HUES6 (cell line): ENCODE measurements at regions not wholly inside any gene's neighbourhood (a gene's known extent, or its start where the extent isn't known, plus 50 kb on each side); places are given as distances from the start of the nearest gene placed in this dataset.

Source experiments
- H3K27ac ChIP-seq: 2 replicates; pipeline ENCODE4 v1.7.0; 2013; ENCODE audit warnings: low read depth, mild to moderate bottlenecking, low read length, inconsistent platforms
- H3K27me3 ChIP-seq: 2 replicates; pipeline ENCODE4 v1.6.1; 2013; ENCODE audit warnings: low read length; ENCODE audit not compliant: control insufficient read depth, insufficient read depth
- H3K36me3 ChIP-seq: 2 replicates; pipeline ENCODE4 v1.6.1; 2013; ENCODE audit warnings: low read length; ENCODE audit not compliant: control insufficient read depth, insufficient read depth
- H3K4me1 ChIP-seq: 2 replicates; pipeline ENCODE4 v1.6.1; 2013; ENCODE audit warnings: low read length; ENCODE audit not compliant: control insufficient read depth, insufficient read depth
- H3K4me3 ChIP-seq: 2 replicates; pipeline ENCODE4 v1.5.1; 2013; ENCODE audit warnings: low read depth, low read length
- H3K9ac ChIP-seq: one replicate; pipeline ENCODE4 v1.6.1; 2013; ENCODE audit warnings: mild to moderate bottlenecking, low read length
- H3K9me3 ChIP-seq: 2 replicates; pipeline ENCODE4 v1.6.1; 2013; ENCODE audit warnings: low read depth, low read length; ENCODE audit not compliant: control insufficient read depth, insufficient read depth

DNA sequence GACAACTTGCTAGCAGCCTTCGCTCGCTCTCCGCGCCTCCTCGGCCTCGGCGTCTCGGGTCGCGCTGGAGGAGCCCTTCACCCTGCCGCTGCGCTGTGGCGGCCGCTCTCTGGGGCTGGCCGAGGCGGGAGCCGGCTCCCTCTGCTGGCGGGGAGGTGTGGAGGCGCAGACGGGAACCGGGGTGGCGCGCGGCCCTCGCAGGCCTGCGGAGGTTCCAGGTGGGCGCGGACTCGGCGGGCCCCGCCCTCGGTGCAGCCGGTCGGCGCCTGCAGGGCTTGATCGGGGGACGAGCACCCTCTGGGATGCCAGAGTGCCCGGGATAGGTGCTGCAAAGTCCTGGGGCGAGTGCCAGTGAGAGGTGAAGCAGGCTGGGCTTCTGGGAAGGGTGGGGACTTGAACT, 989.9 kb downstream of the ROBO2 start:
- Histone ChIP-seq H3K27me3 (no peaks in the 10 kb centered on the region), H3K27ac (no peak overlapping the region), H3K9me3 (no peaks in the 10 kb centered on the region), H3K4me3 (no peak overlapping the region), H3K36me3 (no peaks in the 10 kb centered on the region), H3K4me1 (no peaks in the 10 kb centered on the region), H3K9ac (no peak overlapping the region)

DNA sequence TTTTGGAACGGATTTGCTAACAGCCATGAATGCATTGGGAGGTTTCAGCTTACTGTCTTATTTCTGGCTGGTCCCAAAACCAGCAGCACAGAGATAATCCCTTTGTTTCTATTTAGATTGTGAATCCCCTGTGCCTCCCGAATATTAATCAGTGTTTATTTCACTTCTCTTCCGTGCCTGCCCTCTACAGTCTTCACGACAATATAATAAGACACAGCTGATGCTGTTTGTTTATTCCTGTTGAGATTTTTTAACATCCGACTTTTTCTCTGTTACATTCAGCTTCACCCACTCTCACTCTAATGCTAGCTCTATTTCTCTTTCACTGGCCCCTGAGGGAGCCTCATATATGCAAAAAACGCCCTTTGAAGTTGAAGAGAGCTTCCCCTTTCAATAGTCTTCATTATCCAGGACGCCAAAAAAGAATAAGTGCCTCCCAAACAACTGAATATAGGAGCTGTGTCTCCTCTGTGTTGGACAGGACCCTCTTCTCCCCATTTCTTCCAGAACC, 995.3 kb downstream of the ROBO2 start:
- Histone ChIP-seq H3K4me1 (peaks cover 8% of the 10 kb centered on the region), H3K4me3 (no peak overlapping the region), H3K36me3 (no peaks in the 10 kb centered on the region), H3K27me3 (no peaks in the 10 kb centered on the region), H3K9me3 (no peaks in the 10 kb centered on the region), H3K27ac (no peak overlapping the region), H3K9ac (no peak overlapping the region)

DNA sequence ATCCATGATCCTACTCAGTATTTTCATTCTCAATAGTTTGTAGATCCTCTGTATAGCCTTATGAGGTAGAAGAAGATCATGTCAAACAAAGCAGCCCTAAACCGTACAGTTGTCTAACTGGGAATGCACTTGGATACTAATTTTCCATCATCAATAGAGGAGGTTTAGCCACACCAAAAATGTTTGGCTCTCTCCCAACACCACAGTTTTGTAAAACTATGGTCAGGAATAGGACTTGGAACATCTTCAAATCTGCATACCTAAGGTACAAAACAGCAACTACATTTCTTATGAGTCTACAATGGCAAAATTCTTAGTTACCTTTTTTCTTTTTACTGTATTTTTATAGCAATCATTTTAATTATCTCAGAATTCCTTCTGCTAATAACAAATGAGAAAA, 1001.6 kb downstream of the ROBO2 start:
- Histone ChIP-seq H3K27ac (no peak overlapping the region), H3K27me3 (no peaks in the 10 kb centered on the region), H3K9ac (no peak overlapping the region), H3K4me3 (no peak overlapping the region), H3K4me1 (no peaks in the 10 kb centered on the region), H3K36me3 (no peaks in the 10 kb centered on the region), H3K9me3 (no peaks in the 10 kb centered on the region)

DNA sequence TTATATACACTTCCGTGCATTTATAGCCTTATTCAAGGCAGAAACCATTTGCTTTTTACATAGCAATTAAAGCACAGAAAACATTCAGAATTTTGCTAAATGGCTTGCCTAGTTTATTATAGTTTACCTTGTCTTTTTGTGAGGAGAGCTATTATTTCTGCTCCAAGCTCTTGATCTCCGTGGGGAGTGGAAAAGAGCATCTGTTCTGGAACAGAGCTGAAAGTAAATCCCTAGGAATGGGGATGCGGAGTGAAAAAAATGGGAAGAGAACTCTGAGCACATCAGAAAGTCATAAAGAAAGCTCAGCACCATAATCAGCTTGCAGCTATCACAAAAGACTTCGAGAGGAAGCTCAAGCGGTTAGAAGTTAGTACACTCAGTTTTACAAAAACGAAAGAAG, 1006.7 kb downstream of the ROBO2 start:
- Histone ChIP-seq H3K9me3 (no peaks in the 10 kb centered on the region), H3K9ac (no peak overlapping the region), H3K27me3 (no peaks in the 10 kb centered on the region), H3K36me3 (no peaks in the 10 kb centered on the region), H3K4me1 (no peaks in the 10 kb centered on the region), H3K27ac (no peak overlapping the region), H3K4me3 (no peak overlapping the region)

DNA sequence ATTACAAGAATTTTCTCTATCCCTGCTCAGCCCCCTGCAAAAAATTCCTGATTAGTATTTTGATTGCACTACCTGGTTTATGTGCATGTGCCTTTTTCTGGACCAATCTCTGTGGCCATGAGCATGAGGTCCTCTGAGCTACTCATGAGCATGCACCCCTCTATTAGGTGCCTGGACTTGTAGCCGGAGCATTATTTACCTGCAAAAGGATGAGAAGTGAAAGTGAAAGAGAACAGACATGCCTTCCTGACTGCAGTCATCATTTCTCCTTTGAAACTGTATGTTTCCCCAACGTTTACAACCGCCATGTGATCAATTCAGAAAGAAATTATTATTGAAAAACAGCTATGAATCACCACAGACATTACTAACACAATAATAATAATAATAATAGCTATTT, 1008.8 kb downstream of the ROBO2 start:
- no peak overlapping the region for H3K27ac ChIP-seq
- H3K36me3 ChIP-seq: no peaks in the 10 kb centered on the region
- no peaks in the 10 kb centered on the region for H3K4me1 ChIP-seq
- H3K27me3 ChIP-seq: no peaks in the 10 kb centered on the region
- no peaks in the 10 kb centered on the region for H3K9me3 ChIP-seq
- no peak overlapping the region for H3K4me3 ChIP-seq
- no peak overlapping the region for H3K9ac ChIP-seq

DNA sequence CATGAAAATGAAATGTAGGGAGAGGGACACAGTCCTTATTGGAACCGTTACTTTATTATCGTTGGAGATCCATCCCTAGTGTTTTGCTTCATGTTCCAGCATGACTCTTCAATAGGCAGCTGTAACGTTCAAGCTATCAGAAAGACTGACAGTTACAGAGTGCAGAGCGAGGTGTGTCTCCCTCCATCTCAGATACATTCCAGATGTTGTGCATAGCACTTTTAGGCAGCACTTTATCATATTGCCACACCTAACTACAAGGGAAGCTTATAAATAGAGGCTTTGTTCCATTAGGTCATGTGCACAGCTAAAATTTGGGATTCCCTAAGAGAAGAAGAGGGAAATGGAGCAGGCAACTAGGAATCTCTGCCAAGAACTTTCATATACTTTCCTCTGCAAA, 1009.6 kb downstream of the ROBO2 start:
- H3K27me3 ChIP-seq: no peaks in the 10 kb centered on the region
- H3K27ac ChIP-seq: no peak overlapping the region
- H3K36me3 ChIP-seq: no peaks in the 10 kb centered on the region
- H3K9me3 ChIP-seq: no peaks in the 10 kb centered on the region
- no peaks in the 10 kb centered on the region for H3K4me1 ChIP-seq
- no peak overlapping the region for H3K4me3 ChIP-seq
- H3K9ac ChIP-seq: no peak overlapping the region

DNA sequence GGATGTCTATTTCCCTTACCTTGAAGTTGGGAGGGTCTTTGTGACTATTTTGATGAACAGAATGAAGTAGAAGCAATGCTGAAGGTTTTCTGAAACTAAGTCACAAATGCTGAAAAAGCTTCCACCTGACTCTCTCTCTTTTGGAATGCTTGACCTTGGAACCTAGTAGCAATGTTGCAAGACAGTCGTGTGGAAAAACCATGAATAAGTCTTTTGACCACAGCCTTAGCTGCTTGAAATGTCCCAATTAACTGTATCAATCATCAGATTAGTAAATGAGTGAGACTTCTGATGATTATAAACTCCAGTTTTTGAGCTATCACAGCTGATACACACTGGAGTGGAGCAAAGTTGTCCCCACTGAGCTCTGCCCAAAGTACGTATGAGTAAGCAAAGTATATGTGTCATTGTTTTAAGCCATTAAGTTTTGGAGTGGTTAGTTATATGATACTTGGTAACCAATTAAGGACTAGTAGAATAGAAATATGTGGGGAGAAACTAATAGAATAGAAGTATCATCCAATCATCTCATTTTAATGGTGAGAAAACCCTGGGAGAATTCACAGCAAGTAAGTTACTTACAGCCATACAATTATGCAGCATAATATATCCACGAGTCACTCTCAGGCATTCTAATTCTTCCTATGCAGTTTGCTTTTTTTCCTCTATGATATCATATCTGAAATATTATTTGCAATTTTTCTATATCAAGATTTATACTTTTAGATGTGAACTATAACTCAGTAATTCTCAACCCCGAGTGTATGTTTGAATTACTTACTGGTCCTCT, 1010.6 kb downstream of the ROBO2 start:
- Histone ChIP-seq H3K4me3 (no peak overlapping the region), H3K27me3 (no peaks in the 10 kb centered on the region), H3K4me1 (no peaks in the 10 kb centered on the region)

DNA sequence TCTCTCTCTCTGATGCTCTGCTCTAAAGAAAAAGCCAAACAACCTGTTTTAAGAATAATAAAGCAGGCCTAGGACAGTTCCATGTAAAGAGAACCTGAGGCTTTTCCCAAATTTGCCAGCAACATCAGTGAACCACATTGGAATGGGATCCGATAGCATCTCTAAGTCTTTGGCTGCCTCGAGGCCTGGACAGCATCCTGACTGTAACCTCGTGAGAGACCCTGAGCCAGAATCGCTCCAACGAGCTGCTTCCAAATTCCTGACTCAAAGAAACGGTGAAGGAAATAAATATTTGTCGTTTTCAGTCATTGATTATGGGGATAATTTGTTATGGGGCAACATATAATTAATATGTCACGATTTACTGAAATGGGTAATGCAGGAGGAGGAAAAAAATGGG, 1012.8 kb downstream of the ROBO2 start:
- no peaks in the 10 kb centered on the region for H3K4me1 ChIP-seq
- no peaks in the 10 kb centered on the region for H3K9me3 ChIP-seq
- no peaks in the 10 kb centered on the region for H3K27me3 ChIP-seq
- H3K9ac ChIP-seq: no peak overlapping the region
- no peak overlapping the region for H3K27ac ChIP-seq
- no peaks in the 10 kb centered on the region for H3K36me3 ChIP-seq
- H3K4me3 ChIP-seq: no peak overlapping the region

More for the DNA sequence above, 1010.6 kb downstream of the ROBO2 start:
- no peak overlapping the region for H3K27ac ChIP-seq
- no peaks in the 10 kb centered on the region for H3K9me3 ChIP-seq
- H3K9ac ChIP-seq: no peak overlapping the region
- no peaks in the 10 kb centered on the region for H3K36me3 ChIP-seq

DNA sequence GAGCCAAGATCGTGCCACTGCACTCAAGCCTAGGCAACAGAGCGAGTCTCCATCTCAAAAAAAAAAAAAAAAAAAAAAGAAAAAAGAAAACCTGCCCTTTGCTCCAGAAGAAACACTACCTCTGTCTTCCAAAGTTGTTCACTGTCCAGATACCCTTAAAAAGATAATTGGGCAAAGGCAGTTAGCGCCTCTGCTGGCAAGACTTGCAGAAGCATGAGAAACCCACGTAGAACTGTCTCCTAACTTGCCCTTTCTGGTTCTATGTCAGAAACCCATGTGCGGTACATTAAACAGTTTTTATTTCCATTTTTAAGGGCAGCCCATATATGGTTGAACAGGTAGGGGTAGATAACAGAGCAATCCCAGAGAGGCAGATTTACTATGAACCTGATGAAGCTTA, 1026.4 kb downstream of the ROBO2 start:
- no peak overlapping the region for H3K9ac ChIP-seq
- H3K4me3 ChIP-seq: no peak overlapping the region
- no peaks in the 10 kb centered on the region for H3K36me3 ChIP-seq
- H3K27ac ChIP-seq: no peak overlapping the region
- H3K27me3 ChIP-seq: no peaks in the 10 kb centered on the region
- no peaks in the 10 kb centered on the region for H3K4me1 ChIP-seq
- no peaks in the 10 kb centered on the region for H3K9me3 ChIP-seq

DNA sequence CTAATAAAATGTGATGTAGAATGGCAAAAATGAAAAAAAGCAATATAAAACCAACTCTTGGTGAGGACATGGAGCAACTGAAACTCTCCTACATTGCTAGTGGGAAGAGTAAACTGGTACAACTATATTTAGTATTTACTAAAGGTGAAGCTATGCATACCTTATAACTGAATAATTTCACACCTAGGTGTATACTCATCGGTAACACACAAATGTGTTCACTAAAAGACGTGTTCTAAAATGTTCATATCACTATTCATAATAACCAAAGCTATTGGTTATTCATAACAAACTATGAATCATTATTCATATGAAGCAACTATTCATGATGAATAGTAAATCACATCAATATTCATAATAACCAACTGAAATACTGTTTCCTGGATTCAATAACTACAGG, 1030.3 kb downstream of the ROBO2 start:
- Histone ChIP-seq H3K4me3 (no peak overlapping the region), H3K27ac (no peak overlapping the region), H3K4me1 (no peaks in the 10 kb centered on the region), H3K9ac (no peak overlapping the region), H3K36me3 (no peaks in the 10 kb centered on the region), H3K9me3 (no peaks in the 10 kb centered on the region), H3K27me3 (no peaks in the 10 kb centered on the region)

DNA sequence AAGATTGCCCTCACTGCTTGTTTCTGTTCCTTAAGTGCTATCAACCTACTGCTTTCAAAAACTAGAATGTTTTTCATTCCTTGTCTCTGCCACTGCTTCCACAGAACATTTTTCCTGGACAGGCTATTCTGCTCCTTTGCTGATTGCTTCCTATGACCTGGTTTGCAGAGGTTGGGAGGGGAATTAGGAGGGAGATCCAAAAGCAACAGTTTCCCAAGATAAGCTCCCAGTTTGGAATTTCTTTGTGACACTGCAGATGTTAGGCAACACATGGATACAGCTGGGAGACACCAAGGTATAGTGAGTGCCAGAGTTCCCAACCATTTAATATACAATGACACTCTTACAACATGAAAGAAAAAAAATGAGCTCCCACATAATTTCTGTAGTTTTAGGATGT, 1036.5 kb downstream of the ROBO2 start:
- Histone ChIP-seq H3K36me3 (no peaks in the 10 kb centered on the region), H3K27me3 (no peaks in the 10 kb centered on the region), H3K27ac (no peak overlapping the region)

More for the DNA sequence above, 1036.5 kb downstream of the ROBO2 start:
- no peak overlapping the region for H3K9ac ChIP-seq
- H3K9me3 ChIP-seq: no peaks in the 10 kb centered on the region
- H3K4me1 ChIP-seq: no peaks in the 10 kb centered on the region
- no peak overlapping the region for H3K4me3 ChIP-seq
